ENCODE measurements at regions not wholly inside any gene's neighbourhood (a gene's known extent, or its start where the extent isn't known, plus 50 kb on each side); places are given as distances from the start of the nearest gene placed in this dataset.

GRCh38 chr16:8426569-8426968, 163.7 kb downstream of the TMEM114 start:
- Histone ChIP-seq H3K27me3 (no peaks in the 10 kb centered on the region), H3K4me3 (no peak overlapping the region), H3K36me3 (no peaks in the 10 kb centered on the region), H3K9me3 (no peaks in the 10 kb centered on the region), H3K4me1 (no peaks in the 10 kb centered on the region), H3K27ac (no peak overlapping the region)
- no peak for TF ChIP-seq CTCF (IDR thresholded peaks at IDR 0.05)
- intact Hi-C loops (cut with DNase I; ENCODE audit: low total_unique reads): no loop called here
- no peak for DNase-seq

- Histone ChIP-seq H3K27ac (no peak overlapping the region), H3K4me3 (no peak overlapping the region), H3K36me3 (no peaks in the 10 kb centered on the region), H3K4me1 (no peaks in the 10 kb centered on the region), H3K27me3 (no peaks in the 10 kb centered on the region), H3K9me3 (peaks cover 0 to 7% (median 0%) of the 10 kb centered on the region in 3 donors)
- intact Hi-C loops (cut with DNase I; ENCODE audit: low total_unique reads): no loop called here
- no peak for DNase-seq
- no peak for TF ChIP-seq CTCF (IDR thresholded peaks at IDR 0.05)
These were observed 173.2 kb downstream of the TMEM114 start for GRCh38 chr16:8417145-8417544.

DNA sequence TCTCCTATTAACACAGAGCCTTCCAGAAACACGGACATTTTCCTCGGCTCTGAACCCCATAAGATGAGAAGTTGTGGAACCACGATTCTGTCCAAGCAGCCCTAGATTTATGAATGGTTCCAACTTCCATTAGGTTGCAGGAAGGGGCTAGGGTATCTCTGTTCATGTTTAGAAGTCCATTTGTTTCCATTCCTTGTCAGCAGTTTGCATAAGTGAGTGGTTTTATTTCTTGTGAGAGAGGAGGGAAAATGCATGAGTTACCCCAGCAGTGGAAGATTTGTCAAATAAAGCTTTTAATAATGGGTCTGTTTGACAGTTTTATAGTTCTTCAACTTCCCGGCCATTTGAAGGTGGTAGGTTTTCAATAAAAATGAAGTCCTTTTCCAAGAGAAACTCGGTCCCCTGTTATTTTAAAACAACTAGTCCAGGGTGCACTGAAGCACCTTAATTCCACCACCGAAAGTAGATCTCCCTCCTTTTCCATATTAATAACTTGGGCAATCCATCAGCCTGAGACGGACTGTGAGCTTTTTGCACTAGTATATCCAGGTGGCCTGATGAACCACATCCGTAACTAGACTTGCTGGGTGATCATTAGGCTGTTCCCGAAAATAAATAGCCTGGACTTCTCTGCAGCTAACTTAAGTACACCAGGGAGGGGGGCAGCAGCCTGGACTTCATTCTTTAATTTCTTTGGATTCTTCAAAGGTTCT, 181.3 kb downstream of the TMEM114 start:
- TF ChIP-seq CTCF (IDR thresholded peaks at IDR 0.05): no peak
- no peak overlapping the region for H3K4me3 ChIP-seq
- H3K27ac ChIP-seq: no peak overlapping the region
- no peak for DNase-seq
- intact Hi-C loops (cut with DNase I; ENCODE audit: low total_unique reads): no loop called here
- no peaks in the 10 kb centered on the region for H3K27me3 ChIP-seq
- H3K4me1 ChIP-seq: no peaks in the 10 kb centered on the region
- no peaks in the 10 kb centered on the region for H3K36me3 ChIP-seq
- H3K9me3 ChIP-seq: peaks cover 0 to 6% (median 0%) of the 10 kb centered on the region in 3 donors

DNA sequence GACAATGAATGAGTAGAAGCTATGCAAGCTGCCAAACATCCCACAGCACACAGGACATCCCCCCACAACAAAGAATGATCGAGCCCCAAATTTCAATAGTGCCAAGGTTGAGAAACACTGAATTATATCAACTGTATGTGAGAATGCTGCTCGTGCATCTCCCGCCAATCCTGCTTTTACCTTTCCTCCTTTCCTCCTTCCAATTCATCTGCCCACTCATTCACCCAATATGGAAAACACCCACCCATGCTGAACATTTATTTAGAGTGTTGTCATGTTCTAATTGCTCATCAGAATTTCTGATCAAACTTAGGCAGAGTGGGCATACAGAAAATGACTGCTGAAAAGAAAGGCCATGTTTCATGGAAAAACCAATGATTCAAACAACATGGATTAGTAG, 183.0 kb downstream of the TMEM114 start:
- no peaks in the 10 kb centered on the region for H3K27me3 ChIP-seq
- H3K4me1 ChIP-seq: no peaks in the 10 kb centered on the region
- no peaks in the 10 kb centered on the region for H3K36me3 ChIP-seq
- no peak overlapping the region for H3K4me3 ChIP-seq
- peaks cover 0 to 9% (median 0%) of the 10 kb centered on the region in 3 donors for H3K9me3 ChIP-seq
- no peak for DNase-seq
- no peak overlapping the region for H3K27ac ChIP-seq
- TF ChIP-seq CTCF (IDR thresholded peaks at IDR 0.05): no peak
- intact Hi-C loops (cut with DNase I; ENCODE audit: low total_unique reads): no loop called here

DNA sequence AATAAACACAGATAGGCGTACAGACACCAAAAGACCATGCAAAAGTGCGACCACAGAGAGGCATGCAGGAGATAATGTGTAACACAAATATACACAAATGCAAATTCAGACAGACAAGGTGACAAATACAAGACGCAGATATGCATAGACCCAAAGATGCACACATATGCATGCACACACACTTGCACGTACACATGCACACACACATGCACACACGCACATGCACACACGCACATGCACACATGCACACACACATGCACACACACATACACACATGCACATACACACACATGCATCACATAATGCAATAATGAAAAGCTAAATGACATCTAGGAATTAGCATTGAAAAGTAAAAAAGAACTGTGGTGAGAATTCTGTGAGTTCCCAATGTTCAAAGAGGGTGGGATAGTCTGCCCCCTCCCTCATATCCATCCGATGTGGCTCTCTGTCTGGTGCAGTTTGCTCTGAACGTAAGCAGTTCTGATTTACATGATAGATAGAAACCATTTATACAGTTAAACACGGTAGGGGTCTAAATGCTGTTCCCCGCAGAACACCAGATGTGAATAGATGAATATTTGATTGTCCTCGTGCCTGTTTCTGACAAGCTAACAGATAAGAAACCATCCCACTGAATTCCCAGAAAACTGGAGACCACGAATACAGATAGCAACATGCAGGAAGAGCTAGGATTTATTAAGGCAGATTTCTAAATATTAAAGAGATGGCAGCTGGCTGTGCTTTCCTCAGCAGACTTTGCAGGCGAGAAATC, 186.1 kb downstream of the TMEM114 start:
- Histone ChIP-seq H3K27me3 (no peaks in the 10 kb centered on the region), H3K4me3 (no peak overlapping the region), H3K9me3 (peaks cover 0 to 9% (median 0%) of the 10 kb centered on the region in 3 donors), H3K4me1 (no peaks in the 10 kb centered on the region), H3K27ac (no peak overlapping the region), H3K36me3 (no peaks in the 10 kb centered on the region)
- TF ChIP-seq CTCF (IDR thresholded peaks at IDR 0.05): no peak
- intact Hi-C loops (cut with DNase I; ENCODE audit: low total_unique reads): no loop called here
- no peak for DNase-seq
